ENCODE measurements at regions not wholly inside any gene's neighbourhood (a gene's known extent, or its start where the extent isn't known, plus 50 kb on each side); places are given as distances from the start of the nearest gene placed in this dataset.

- H3K27me3 Mint-ChIP-seq (ENCODE audit: unreplicated experiment), result no peaks in the 10 kb centered on the region
- H3K36me3 Mint-ChIP-seq (ENCODE audit: insufficient read depth, unreplicated experiment), result no peaks in the 10 kb centered on the region
- no TSS peak for BruUV-seq (replicated peaks)
- CTCF ChIA-PET, result no interaction called here
- intact Hi-C loops (cut with micrococcal nuclease; ENCODE audit: unreplicated experiment), result no loop called here
- no peak for DNase-seq
- H3K4me1 Mint-ChIP-seq (ENCODE audit: low read depth, unreplicated experiment), result no peaks in the 10 kb centered on the region
- no peak for TF ChIP-seq CTCF (IDR thresholded peaks at IDR 0.05; ENCODE audit: unreplicated experiment)
- no peak overlapping the region for H3K4me3 Mint-ChIP-seq (ENCODE audit: low read depth, unreplicated experiment)
- no peaks in the 10 kb centered on the region for H3K9me3 Mint-ChIP-seq (ENCODE audit: low read depth, unreplicated experiment)
- H3K27ac Mint-ChIP-seq (ENCODE audit: unreplicated experiment), result no peak overlapping the region
Measured at GRCh38 chr20:24303393-24304170, 165.8 kb upstream of the SYNDIG1 start.

- H3K9me3 Mint-ChIP-seq (ENCODE audit: low read depth, unreplicated experiment), result no peaks in the 10 kb centered on the region
- H3K4me1 Mint-ChIP-seq (ENCODE audit: low read depth, unreplicated experiment), result no peaks in the 10 kb centered on the region
- CTCF ChIA-PET, result no interaction called here
- DNase-seq, result no peak
- no peaks in the 10 kb centered on the region for H3K27me3 Mint-ChIP-seq (ENCODE audit: unreplicated experiment)
- H3K36me3 Mint-ChIP-seq (ENCODE audit: insufficient read depth, unreplicated experiment), result no peaks in the 10 kb centered on the region
- no peak for TF ChIP-seq CTCF (IDR thresholded peaks at IDR 0.05; ENCODE audit: unreplicated experiment)
- BruUV-seq (replicated peaks), result no TSS peak
- intact Hi-C loops (cut with micrococcal nuclease; ENCODE audit: unreplicated experiment), result no loop called here
- no peak overlapping the region for H3K27ac Mint-ChIP-seq (ENCODE audit: unreplicated experiment)
- H3K4me3 Mint-ChIP-seq (ENCODE audit: low read depth, unreplicated experiment), result no peak overlapping the region
Measured at GRCh38 chr20:24297993-24298392, 171.4 kb upstream of the SYNDIG1 start.

GRCh38 chr20:24296477-24297261, 172.8 kb upstream of the SYNDIG1 start:
- no peak overlapping the region for H3K27ac Mint-ChIP-seq (ENCODE audit: unreplicated experiment)
- H3K4me3 Mint-ChIP-seq (ENCODE audit: low read depth, unreplicated experiment), result no peak overlapping the region
- H3K4me1 Mint-ChIP-seq (ENCODE audit: low read depth, unreplicated experiment), result no peaks in the 10 kb centered on the region
- intact Hi-C loops (cut with micrococcal nuclease; ENCODE audit: unreplicated experiment), result no loop called here
- no peaks in the 10 kb centered on the region for H3K36me3 Mint-ChIP-seq (ENCODE audit: insufficient read depth, unreplicated experiment)
- H3K27me3 Mint-ChIP-seq (ENCODE audit: unreplicated experiment), result no peaks in the 10 kb centered on the region
- H3K9me3 Mint-ChIP-seq (ENCODE audit: low read depth, unreplicated experiment), result no peaks in the 10 kb centered on the region
- no peak for DNase-seq
- no TSS peak for BruUV-seq (replicated peaks)
- CTCF ChIA-PET, result no interaction called here
- TF ChIP-seq CTCF (IDR thresholded peaks at IDR 0.05; ENCODE audit: unreplicated experiment), result no peak

- H3K27me3 Mint-ChIP-seq (ENCODE audit: unreplicated experiment), result no peaks in the 10 kb centered on the region
- intact Hi-C loops (cut with micrococcal nuclease; ENCODE audit: unreplicated experiment), result no loop called here
- CTCF ChIA-PET, result no interaction called here
- no peak overlapping the region for H3K4me3 Mint-ChIP-seq (ENCODE audit: low read depth, unreplicated experiment)
- H3K36me3 Mint-ChIP-seq (ENCODE audit: insufficient read depth, unreplicated experiment), result no peaks in the 10 kb centered on the region
- no peak for DNase-seq
- H3K4me1 Mint-ChIP-seq (ENCODE audit: low read depth, unreplicated experiment), result no peaks in the 10 kb centered on the region
- no peaks in the 10 kb centered on the region for H3K9me3 Mint-ChIP-seq (ENCODE audit: low read depth, unreplicated experiment)
- H3K27ac Mint-ChIP-seq (ENCODE audit: unreplicated experiment), result no peak overlapping the region
- no peak for TF ChIP-seq CTCF (IDR thresholded peaks at IDR 0.05; ENCODE audit: unreplicated experiment)
- BruUV-seq (replicated peaks), result no TSS peak
Measured at GRCh38 chr20:24291014-24291413, 178.4 kb upstream of the SYNDIG1 start.
